ENCODE measurements at regions not wholly inside any gene's neighbourhood (a gene's known extent, or its start where the extent isn't known, plus 50 kb on each side); places are given as distances from the start of the nearest gene placed in this dataset.

GRCh38 chr11:19372381-19372780, 131.6 kb upstream of the E2F8 start:
- no peak for TF ChIP-seq CTCF (IDR thresholded peaks at IDR 0.05)
- Histone ChIP-seq H3K27ac (no peak overlapping the region), H3K4me3 (no peak overlapping the region), H3K27me3 (no peaks in the 10 kb centered on the region), H3K4me1 (peaks cover 0 to 38% of the 10 kb centered on the region in 2 donors), H3K9me3 (no peaks in the 10 kb centered on the region), H3K36me3 (no peaks in the 10 kb centered on the region)
- DNase-seq (ENCODE audit: low spot score) = no peak

GRCh38 chr11:19370100-19370861, 129.5 kb upstream of the E2F8 start:
- Histone ChIP-seq H3K27ac (peak overlapping the region; percentile 27 to 46), H3K27me3 (no peaks in the 10 kb centered on the region), H3K36me3 (no peaks in the 10 kb centered on the region), H3K4me1 (peaks cover 0 to 57% of the 10 kb centered on the region in 2 donors), H3K4me3 (no peak overlapping the region), H3K9me3 (no peaks in the 10 kb centered on the region)
- DNase-seq (ENCODE audit: low spot score) = peak; percentile 90
- no peak for TF ChIP-seq CTCF (IDR thresholded peaks at IDR 0.05)

- H3K4me1 ChIP-seq = peaks cover 0 to 61% of the 10 kb centered on the region in 2 donors
- no peaks in the 10 kb centered on the region for H3K36me3 ChIP-seq
- H3K9me3 ChIP-seq = no peaks in the 10 kb centered on the region
- H3K4me3 ChIP-seq = no peak overlapping the region
- H3K27ac ChIP-seq = peak overlapping the region in 1 of 2 donors; percentile 46
- TF ChIP-seq CTCF (IDR thresholded peaks at IDR 0.05) = no peak
- no peak for DNase-seq (ENCODE audit: low spot score)
- no peaks in the 10 kb centered on the region for H3K27me3 ChIP-seq
Measured at GRCh38 chr11:19368726-19369375, 128.1 kb upstream of the E2F8 start.

- Histone ChIP-seq H3K27ac (peak overlapping the region; percentile 49 to 65), H3K27me3 (no peaks in the 10 kb centered on the region), H3K4me1 (peaks cover 0 to 61% of the 10 kb centered on the region in 2 donors), H3K4me3 (no peak overlapping the region), H3K9me3 (no peaks in the 10 kb centered on the region), H3K36me3 (no peaks in the 10 kb centered on the region)
- peak; percentile 82 for DNase-seq (ENCODE audit: low spot score)
- no peak for TF ChIP-seq CTCF (IDR thresholded peaks at IDR 0.05)
Measured at GRCh38 chr11:19366992-19367709, 126.4 kb upstream of the E2F8 start.

- Histone ChIP-seq H3K27me3 (no peaks in the 10 kb centered on the region), H3K9me3 (no peaks in the 10 kb centered on the region), H3K27ac (peak overlapping the region; percentile 49 to 51), H3K36me3 (no peaks in the 10 kb centered on the region), H3K4me3 (no peak overlapping the region), H3K4me1 (peaks cover 0 to 55% of the 10 kb centered on the region in 2 donors)
- DNase-seq (ENCODE audit: low spot score) = no peak
- TF ChIP-seq CTCF (IDR thresholded peaks at IDR 0.05) = no peak
Measured at GRCh38 chr11:19365743-19366410, 125.1 kb upstream of the E2F8 start.

Measured in right atrium auricular region (tissue), 2 donors.